ENCODE measurements at regions not wholly inside any gene's neighbourhood (a gene's known extent, or its start where the extent isn't known, plus 50 kb on each side); places are given as distances from the start of the nearest gene placed in this dataset.
"Not testable (repeated sequence)": the region's sequence is repeated elsewhere in the genome, so short reads cannot be mapped to it uniquely, and the experiment has no call there.

GRCh38 chr7:58085444-58085843, 635.5 kb downstream of the ZNF716 start:
- not testable (repeated sequence) for DNase-seq (ENCODE audit: low spot score); H3K27me3 Mint-ChIP-seq (ENCODE audit: unreplicated experiment); H3K36me3 Mint-ChIP-seq (ENCODE audit: low read depth, unreplicated experiment); H3K4me3 Mint-ChIP-seq (ENCODE audit: unreplicated experiment); H3K4me1 Mint-ChIP-seq (ENCODE audit: unreplicated experiment); H3K9me3 Mint-ChIP-seq (ENCODE audit: unreplicated experiment); H3K27ac Mint-ChIP-seq (ENCODE audit: unreplicated experiment)

DNA sequence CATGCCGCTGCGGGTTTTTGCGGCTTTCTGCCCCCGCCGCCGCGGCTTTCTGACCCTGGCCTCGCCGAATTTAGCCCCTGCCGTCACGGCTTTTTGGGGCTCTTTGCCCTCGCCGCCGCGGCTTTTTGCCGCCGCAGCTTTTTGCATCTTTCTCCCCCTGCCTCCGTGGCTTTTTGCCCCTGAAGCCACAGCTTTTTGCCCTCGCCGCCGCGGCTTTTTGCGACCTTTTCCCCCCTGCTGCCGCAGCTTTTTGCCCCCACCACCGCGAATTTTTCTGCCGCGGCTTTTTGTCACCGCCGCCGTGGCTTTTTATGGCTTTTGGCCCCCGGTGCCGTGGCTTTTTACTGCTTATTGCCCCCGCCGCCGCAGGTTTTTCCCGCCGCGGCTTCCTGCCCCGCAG, 636.5 kb downstream of the ZNF716 start:
- no peaks in the 10 kb centered on the region for H3K4me1 Mint-ChIP-seq (ENCODE audit: unreplicated experiment)
- H3K27me3 Mint-ChIP-seq (ENCODE audit: unreplicated experiment), result peaks cover 7% of the 10 kb centered on the region
- no peak for DNase-seq (ENCODE audit: low spot score)
- H3K27ac Mint-ChIP-seq (ENCODE audit: unreplicated experiment), result no peak overlapping the region
- H3K36me3 Mint-ChIP-seq (ENCODE audit: low read depth, unreplicated experiment), result peaks cover 6% of the 10 kb centered on the region
- no peak overlapping the region for H3K4me3 Mint-ChIP-seq (ENCODE audit: unreplicated experiment)
- peaks cover 16% of the 10 kb centered on the region for H3K9me3 Mint-ChIP-seq (ENCODE audit: unreplicated experiment)
- TF ChIP-seq, protein P1, sequence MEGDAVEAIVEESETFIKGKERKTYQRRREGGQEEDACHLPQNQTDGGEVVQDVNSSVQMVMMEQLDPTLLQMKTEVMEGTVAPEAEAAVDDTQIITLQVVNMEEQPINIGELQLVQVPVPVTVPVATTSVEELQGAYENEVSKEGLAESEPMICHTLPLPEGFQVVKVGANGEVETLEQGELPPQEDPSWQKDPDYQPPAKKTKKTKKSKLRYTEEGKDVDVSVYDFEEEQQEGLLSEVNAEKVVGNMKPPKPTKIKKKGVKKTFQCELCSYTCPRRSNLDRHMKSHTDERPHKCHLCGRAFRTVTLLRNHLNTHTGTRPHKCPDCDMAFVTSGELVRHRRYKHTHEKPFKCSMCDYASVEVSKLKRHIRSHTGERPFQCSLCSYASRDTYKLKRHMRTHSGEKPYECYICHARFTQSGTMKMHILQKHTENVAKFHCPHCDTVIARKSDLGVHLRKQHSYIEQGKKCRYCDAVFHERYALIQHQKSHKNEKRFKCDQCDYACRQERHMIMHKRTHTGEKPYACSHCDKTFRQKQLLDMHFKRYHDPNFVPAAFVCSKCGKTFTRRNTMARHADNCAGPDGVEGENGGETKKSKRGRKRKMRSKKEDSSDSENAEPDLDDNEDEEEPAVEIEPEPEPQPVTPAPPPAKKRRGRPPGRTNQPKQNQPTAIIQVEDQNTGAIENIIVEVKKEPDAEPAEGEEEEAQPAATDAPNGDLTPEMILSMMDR (IDR thresholded peaks at IDR 0.05; ENCODE audit: unreplicated experiment), result no peak

- no peak for DNase-seq (ENCODE audit: low spot score)
- Mint-ChIP-seq H3K27ac (ENCODE audit: unreplicated experiment) (no peak overlapping the region), H3K4me1 (ENCODE audit: unreplicated experiment) (no peaks in the 10 kb centered on the region), H3K36me3 (ENCODE audit: low read depth, unreplicated experiment) (peaks cover 6% of the 10 kb centered on the region), H3K27me3 (ENCODE audit: unreplicated experiment) (peaks cover 7% of the 10 kb centered on the region), H3K4me3 (ENCODE audit: unreplicated experiment) (no peak overlapping the region), H3K9me3 (ENCODE audit: unreplicated experiment) (peaks cover 16% of the 10 kb centered on the region)
- TF ChIP-seq, protein P1 (IDR thresholded peaks at IDR 0.05; ENCODE audit: unreplicated experiment), result no peak
Measured at GRCh38 chr7:58086871-58087535, 637.0 kb downstream of the ZNF716 start.

DNA sequence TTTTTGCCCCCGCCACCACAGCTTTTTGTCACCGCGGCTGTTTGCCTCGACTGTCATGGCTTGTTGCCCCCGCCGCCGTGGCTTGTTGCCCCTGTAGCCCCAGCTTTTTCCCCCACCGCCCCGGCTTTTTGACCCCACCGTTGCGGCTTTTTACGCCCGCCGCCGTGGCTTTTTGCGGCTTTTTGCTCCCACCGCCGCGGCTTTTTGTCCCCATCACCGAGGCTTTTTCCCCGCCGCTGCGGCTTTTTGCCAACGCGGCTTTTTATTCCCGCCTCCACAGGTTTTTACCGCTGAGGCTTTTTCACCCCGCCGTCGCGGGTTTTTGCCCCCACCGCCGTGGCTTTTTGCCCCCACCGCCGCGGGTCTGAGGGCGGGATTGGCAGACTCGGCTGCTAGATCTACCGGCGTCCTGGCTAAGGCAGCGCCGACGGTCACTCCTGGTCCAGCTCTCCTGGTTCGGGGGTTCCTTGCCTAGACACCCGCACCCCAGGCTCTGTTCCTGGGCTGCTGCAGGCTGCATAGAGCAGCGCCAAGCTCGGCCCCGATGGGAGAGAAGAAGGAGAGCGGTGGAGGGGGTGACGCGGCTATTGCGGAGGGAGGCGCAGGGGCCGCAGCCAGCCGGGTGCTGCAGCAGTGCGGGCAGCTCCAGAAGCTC, 637.7 kb downstream of the ZNF716 start:
- peaks cover 7% of the 10 kb centered on the region for H3K27me3 Mint-ChIP-seq (ENCODE audit: unreplicated experiment)
- no peak overlapping the region for H3K4me3 Mint-ChIP-seq (ENCODE audit: unreplicated experiment)
- H3K27ac Mint-ChIP-seq (ENCODE audit: unreplicated experiment), result no peak overlapping the region
- H3K36me3 Mint-ChIP-seq (ENCODE audit: low read depth, unreplicated experiment), result peaks cover 6% of the 10 kb centered on the region
- H3K9me3 Mint-ChIP-seq (ENCODE audit: unreplicated experiment), result peaks cover 16% of the 10 kb centered on the region
- no peak for DNase-seq (ENCODE audit: low spot score)
- TF ChIP-seq, protein P1 (IDR thresholded peaks at IDR 0.05; ENCODE audit: unreplicated experiment), result no peak
- H3K4me1 Mint-ChIP-seq (ENCODE audit: unreplicated experiment), result no peaks in the 10 kb centered on the region

DNA sequence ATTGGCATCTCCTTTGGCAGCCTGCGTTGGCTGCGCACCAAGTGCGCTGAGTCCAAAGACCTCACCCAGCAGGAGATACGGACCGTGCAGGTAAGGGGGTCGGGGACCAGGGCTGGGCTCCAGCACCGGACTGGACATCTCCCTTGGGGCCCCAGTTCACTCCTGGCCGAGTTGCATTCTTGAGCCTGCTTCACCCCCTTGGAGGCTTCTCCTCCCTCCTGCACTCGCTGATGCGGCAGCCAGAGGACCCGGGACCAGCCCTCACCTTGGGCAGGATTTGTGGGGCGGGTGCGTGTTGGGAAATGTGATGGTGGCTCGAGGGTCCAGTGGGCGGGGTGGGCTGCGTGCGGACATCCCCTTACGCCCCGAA, 638.2 kb downstream of the ZNF716 start:
- not testable (repeated sequence) for H3K36me3 Mint-ChIP-seq (ENCODE audit: low read depth, unreplicated experiment); H3K4me3 Mint-ChIP-seq (ENCODE audit: unreplicated experiment); H3K27ac Mint-ChIP-seq (ENCODE audit: unreplicated experiment); H3K4me1 Mint-ChIP-seq (ENCODE audit: unreplicated experiment); H3K27me3 Mint-ChIP-seq (ENCODE audit: unreplicated experiment); DNase-seq (ENCODE audit: low spot score)
- H3K9me3 Mint-ChIP-seq (ENCODE audit: unreplicated experiment), result peaks cover 16% of the 10 kb centered on the region

- not testable (repeated sequence) for H3K36me3 Mint-ChIP-seq (ENCODE audit: low read depth, unreplicated experiment); H3K4me1 Mint-ChIP-seq (ENCODE audit: unreplicated experiment); DNase-seq (ENCODE audit: low spot score)
- Mint-ChIP-seq H3K27ac (ENCODE audit: unreplicated experiment) (peak overlapping the region; percentile 3), H3K4me3 (ENCODE audit: unreplicated experiment) (peak overlapping the region; percentile 72), H3K27me3 (ENCODE audit: unreplicated experiment) (peaks cover 12% of the 10 kb centered on the region), H3K9me3 (ENCODE audit: unreplicated experiment) (peaks cover 21% of the 10 kb centered on the region)
Measured at GRCh38 chr7:58091063-58091462, 641.1 kb downstream of the ZNF716 start.

All from endothelial cell (in vitro differentiated cells).